Liver (tissue), 7 donors: ENCODE measurements at regions not wholly inside any gene's neighbourhood (a gene's known extent, or its start where the extent isn't known, plus 50 kb on each side); places are given as distances from the start of the nearest gene placed in this dataset.

Experiments
- DNase-seq: peaks from one replicate; pipeline ENCODE4 v3.0.0-alpha.2; 2017; ENCODE audit warnings: low spot score
- H3K27ac ChIP-seq, 2 donors: one replicate each; pipeline ENCODE4 v1.7.0; 2013; ENCODE audit warnings: inconsistent platforms in 2 of 2, low read length in 2 of 2, control low read depth in 1 of 2, low read depth in 1 of 2, mild to moderate bottlenecking in 1 of 2
- H3K27me3 ChIP-seq, 4 donors: one replicate each; pipeline versions ENCODE4 v1.6.1 to v1.7.0; 2013; ENCODE audit warnings: low read length in 3 of 4, inconsistent platforms in 1 of 4, mild to moderate bottlenecking in 1 of 4, moderate library complexity in 1 of 4; ENCODE audit not compliant: control insufficient read depth in 4 of 4, insufficient read depth in 4 of 4
- H3K36me3 ChIP-seq, 4 donors: one replicate each; pipeline versions ENCODE4 v1.6.1 to v1.7.0; 2013; ENCODE audit warnings: low read length in 3 of 4, mild to moderate bottlenecking in 3 of 4, low read depth in 1 of 4, moderate library complexity in 1 of 4; ENCODE audit not compliant: control insufficient read depth in 4 of 4, insufficient read depth in 3 of 4
- H3K4me1 ChIP-seq, 4 donors: one replicate each; pipeline versions ENCODE4 v1.6.1 to v1.7.0; 2013; ENCODE audit warnings: low read length in 3 of 4, mild to moderate bottlenecking in 3 of 4, moderate library complexity in 1 of 4; ENCODE audit not compliant: control insufficient read depth in 4 of 4, insufficient read depth in 4 of 4
- H3K4me3 ChIP-seq, 3 donors: one replicate each; pipeline versions ENCODE4 v1.6.1 to v1.7.0; 2013; ENCODE audit warnings: low read length in 3 of 3, control low read depth in 1 of 3, low read depth in 1 of 3, mild to moderate bottlenecking in 1 of 3
- H3K9ac ChIP-seq, 2 donors: one replicate each; pipeline ENCODE4 v1.7.0; 2013; ENCODE audit warnings: low read length in 2 of 2, mild to moderate bottlenecking in 2 of 2, moderate library complexity in 2 of 2, control low read depth in 1 of 2, low read depth in 1 of 2
- H3K9me3 ChIP-seq, 4 donors: one replicate each; pipeline versions ENCODE4 v1.6.1 to v1.7.0; 2013; ENCODE audit warnings: low read length in 3 of 4; ENCODE audit not compliant: control insufficient read depth in 4 of 4
- ATF3 ChIP-seq: IDR thresholded peaks from 2 replicates; pipeline ENCODE4 v1.6.1; 2016; ENCODE audit warnings: antibody characterized with exemption
- EGR1 ChIP-seq, 2 donors: IDR thresholded peaks; 2 replicates each; pipeline ENCODE4 v1.6.1; 2016 to 2018; ENCODE audit warnings: antibody characterized with exemption in 2 of 2, low read depth in 2 of 2
- FOXA1 ChIP-seq: IDR thresholded peaks from 2 replicates; pipeline ENCODE4 v1.6.1; 2016; ENCODE audit warnings: antibody characterized with exemption
- FOXA2 ChIP-seq: IDR thresholded peaks from 2 replicates; pipeline ENCODE4 v1.6.1; 2016; ENCODE audit warnings: antibody characterized with exemption
- GABPA ChIP-seq, 2 donors: IDR thresholded peaks in 1 of 2; conservative IDR thresholded peaks in 1 of 2; 2 replicates each; pipeline ENCODE4 v1.6.1; 2016; ENCODE audit warnings: antibody characterized with exemption in 2 of 2, mild to moderate bottlenecking in 1 of 2, moderate library complexity in 1 of 2
- HNF4A ChIP-seq, 2 donors: conservative IDR thresholded peaks; 2 replicates each; pipeline ENCODE4 v1.6.1; 2016; ENCODE audit warnings: antibody characterized with exemption in 2 of 2, mild to moderate bottlenecking in 2 of 2
- HNF4G ChIP-seq: IDR thresholded peaks from 2 replicates; pipeline ENCODE4 v1.6.1; 2016; ENCODE audit warnings: antibody characterized with exemption
- JUND ChIP-seq, 2 donors: IDR thresholded peaks; 2 replicates each; pipeline ENCODE4 v1.6.1; 2016; ENCODE audit warnings: antibody characterized with exemption in 2 of 2
- MAX ChIP-seq: IDR thresholded peaks from 2 replicates; pipeline ENCODE4 v1.6.1; 2016; ENCODE audit warnings: antibody characterized with exemption
- NR2F2 ChIP-seq: IDR thresholded peaks from 2 replicates; pipeline ENCODE4 v1.6.1; 2016; ENCODE audit warnings: antibody characterized with exemption
- RAD21 ChIP-seq, 2 donors: IDR thresholded peaks; 2 replicates each; pipeline ENCODE4 v1.6.1; 2016; ENCODE audit warnings: antibody characterized with exemption in 2 of 2, mild to moderate bottlenecking in 2 of 2
- RXRA ChIP-seq, 2 donors: IDR thresholded peaks; 2 replicates each; pipeline ENCODE4 v1.6.1; 2017 to 2018; ENCODE audit warnings: antibody characterized with exemption in 2 of 2, mild to moderate bottlenecking in 1 of 2
- SP1 ChIP-seq: IDR thresholded peaks from 2 replicates; pipeline ENCODE4 v1.6.1; 2018; ENCODE audit warnings: antibody characterized with exemption, mild to moderate bottlenecking
- TAF1 ChIP-seq: conservative IDR thresholded peaks from 2 replicates; pipeline ENCODE4 v1.6.1; 2016; ENCODE audit warnings: antibody characterized with exemption, mild to moderate bottlenecking
- YY1 ChIP-seq: IDR thresholded peaks from 2 replicates; pipeline ENCODE4 v1.6.1; 2016; ENCODE audit warnings: antibody characterized with exemption, mild to moderate bottlenecking
- ZBTB33 ChIP-seq: IDR thresholded peaks from 2 replicates; pipeline ENCODE4 v1.6.1; 2016; ENCODE audit warnings: antibody characterized with exemption
- WGBS: extraction: QIAGEN DNeasy Blood & Tissue Kit; methylation state at CpG from one replicate; pipeline ENCODE4 v1.1.7; 2013; 5-methylcytosine and 5-hydroxymethylcytosine counted together
- donor health status: healthy.
- donor health status: healthy.
- donor health status: healthy.
- donor health status: healthy.

GRCh38 chr6:1208876-1209275 is 103.0 kb upstream of the FOXQ1 start (continued):
- TF ChIP-seq ATF3: no peak

GRCh38 chr6:1203546-1203945 is 108.4 kb upstream of the FOXQ1 start:
- 85% methylated on average over 5 of the region's 5 CpGs for WGBS
- Histone ChIP-seq H3K4me3 (no peak overlapping the region), H3K9me3 (no peaks in the 10 kb centered on the region), H3K4me1 (no peaks in the 10 kb centered on the region), H3K27me3 (no peaks in the 10 kb centered on the region), H3K27ac (no peak overlapping the region), H3K9ac (no peak overlapping the region), H3K36me3 (no peaks in the 10 kb centered on the region)
- no peak for DNase-seq
- TF ChIP-seq TAF1 (no peak), YY1 (no peak)

GRCh38 chr6:1202201-1202600 is 109.7 kb upstream of the FOXQ1 start:
- H3K9ac ChIP-seq: no peak overlapping the region
- DNase-seq: no peak
- H3K27ac ChIP-seq: no peak overlapping the region
- no peaks in the 10 kb centered on the region for H3K36me3 ChIP-seq
- no peak overlapping the region for H3K4me3 ChIP-seq
- TF ChIP-seq HNF4A (conservative IDR thresholded peaks at IDR 0.05) (no peak), RXRA (IDR thresholded peaks at IDR 0.05) (no peak), GABPA (IDR thresholded peaks at IDR 0.05 in 1 of 2, conservative IDR thresholded peaks at IDR 0.05 in 1 of 2) (no peak), FOXA2 (no peak), SP1 (no peak), HNF4G (no peak), FOXA1 (no peak), NR2F2 (no peak), EGR1 (IDR thresholded peaks at IDR 0.05; ENCODE audit: low read depth in 2 of 2) (no peak), TAF1 (no peak), RAD21 (IDR thresholded peaks at IDR 0.05) (no peak), MAX (no peak), YY1 (no peak)
- H3K4me1 ChIP-seq: no peaks in the 10 kb centered on the region
- WGBS: 81% methylated on average over 7 of the region's 7 CpGs
- no peaks in the 10 kb centered on the region for H3K27me3 ChIP-seq
- H3K9me3 ChIP-seq: no peaks in the 10 kb centered on the region

- no peaks in the 10 kb centered on the region for H3K27me3 ChIP-seq
- H3K9me3 ChIP-seq: no peaks in the 10 kb centered on the region
- no peak for TF ChIP-seq MAX
- no peak for TF ChIP-seq ZBTB33
- no peak for TF ChIP-seq FOXA1
- no peak for TF ChIP-seq JUND (IDR thresholded peaks at IDR 0.05)
- no peak for TF ChIP-seq TAF1
- no peak for TF ChIP-seq YY1
- TF ChIP-seq HNF4G: no peak
- TF ChIP-seq RXRA (IDR thresholded peaks at IDR 0.05): no peak
- TF ChIP-seq RAD21 (IDR thresholded peaks at IDR 0.05): no peak
- no peak for TF ChIP-seq SP1
- TF ChIP-seq ATF3: no peak
- no peaks in the 10 kb centered on the region for H3K36me3 ChIP-seq
- no peaks in the 10 kb centered on the region for H3K4me1 ChIP-seq
- H3K4me3 ChIP-seq: no peak overlapping the region
- DNase-seq: no peak
- H3K9ac ChIP-seq: no peak overlapping the region
- 95% methylated on average over 9 of the region's 9 CpGs for WGBS
- no peak overlapping the region for H3K27ac ChIP-seq
Observed at GRCh38 chr6:1201547-1202200, 110.2 kb upstream of the FOXQ1 start.
